ENCODE measurements at regions not wholly inside any gene's neighbourhood (a gene's known extent, or its start where the extent isn't known, plus 50 kb on each side); places are given as distances from the start of the nearest gene placed in this dataset.
"Not testable (repeated sequence)": the region's sequence is repeated elsewhere in the genome, so short reads cannot be mapped to it uniquely, and the experiment has no call there.

GRCh38 chr6:28683945-28684538 lies 158.4 kb downstream of the GPX5 start:
- Histone ChIP-seq H3K9me3 (no peaks in the 10 kb centered on the region), H3K4me1 (peaks cover 0 to 14% (median 3%) of the 10 kb centered on the region in 4 donors), H3K27me3 (peaks cover 0 to 85% (median 28%) of the 10 kb centered on the region in 3 donors), H3K4me3 (no peak overlapping the region), H3K27ac (no peak overlapping the region), H3K36me3 (no peaks in the 10 kb centered on the region)
- intact Hi-C loops (cut with DNase I; ENCODE audit: low total_unique reads): no loop called here
- peak in 1 of 2 donors; percentile 50 for DNase-seq
- WGBS, 5 donors: 32 to 62% (median 53%) methylated on average over 9 of the region's 9 CpGs
- TF ChIP-seq, protein P1, sequence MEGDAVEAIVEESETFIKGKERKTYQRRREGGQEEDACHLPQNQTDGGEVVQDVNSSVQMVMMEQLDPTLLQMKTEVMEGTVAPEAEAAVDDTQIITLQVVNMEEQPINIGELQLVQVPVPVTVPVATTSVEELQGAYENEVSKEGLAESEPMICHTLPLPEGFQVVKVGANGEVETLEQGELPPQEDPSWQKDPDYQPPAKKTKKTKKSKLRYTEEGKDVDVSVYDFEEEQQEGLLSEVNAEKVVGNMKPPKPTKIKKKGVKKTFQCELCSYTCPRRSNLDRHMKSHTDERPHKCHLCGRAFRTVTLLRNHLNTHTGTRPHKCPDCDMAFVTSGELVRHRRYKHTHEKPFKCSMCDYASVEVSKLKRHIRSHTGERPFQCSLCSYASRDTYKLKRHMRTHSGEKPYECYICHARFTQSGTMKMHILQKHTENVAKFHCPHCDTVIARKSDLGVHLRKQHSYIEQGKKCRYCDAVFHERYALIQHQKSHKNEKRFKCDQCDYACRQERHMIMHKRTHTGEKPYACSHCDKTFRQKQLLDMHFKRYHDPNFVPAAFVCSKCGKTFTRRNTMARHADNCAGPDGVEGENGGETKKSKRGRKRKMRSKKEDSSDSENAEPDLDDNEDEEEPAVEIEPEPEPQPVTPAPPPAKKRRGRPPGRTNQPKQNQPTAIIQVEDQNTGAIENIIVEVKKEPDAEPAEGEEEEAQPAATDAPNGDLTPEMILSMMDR (IDR thresholded peaks at IDR 0.05): peak in 3 of 7 experiments; percentile 6 to 26 (median 16)
- TF ChIP-seq EP300 (IDR thresholded peaks at IDR 0.05): no peak

- not testable (repeated sequence) for DNase-seq, H3K9me3 ChIP-seq, H3K4me3 ChIP-seq, H3K36me3 ChIP-seq, H3K27ac ChIP-seq
- Histone ChIP-seq H3K4me1 (peaks cover 0 to 14% (median 3%) of the 10 kb centered on the region in 4 donors), H3K27me3 (peaks cover 0 to 89% (median 25%) of the 10 kb centered on the region in 3 donors)
- intact Hi-C loops (cut with DNase I; ENCODE audit: low total_unique reads): loop anchor here (5.0 kb wide), 2 partner anchors 326 to 901 kb away; partner anchors contain the start of gene OR2H2
- 19 to 38% (median 27%) methylated on average over 3 of the region's 3 CpGs for WGBS, 5 donors
Observed at GRCh38 chr6:28685960-28686359, 160.3 kb downstream of the GPX5 start.

DNA sequence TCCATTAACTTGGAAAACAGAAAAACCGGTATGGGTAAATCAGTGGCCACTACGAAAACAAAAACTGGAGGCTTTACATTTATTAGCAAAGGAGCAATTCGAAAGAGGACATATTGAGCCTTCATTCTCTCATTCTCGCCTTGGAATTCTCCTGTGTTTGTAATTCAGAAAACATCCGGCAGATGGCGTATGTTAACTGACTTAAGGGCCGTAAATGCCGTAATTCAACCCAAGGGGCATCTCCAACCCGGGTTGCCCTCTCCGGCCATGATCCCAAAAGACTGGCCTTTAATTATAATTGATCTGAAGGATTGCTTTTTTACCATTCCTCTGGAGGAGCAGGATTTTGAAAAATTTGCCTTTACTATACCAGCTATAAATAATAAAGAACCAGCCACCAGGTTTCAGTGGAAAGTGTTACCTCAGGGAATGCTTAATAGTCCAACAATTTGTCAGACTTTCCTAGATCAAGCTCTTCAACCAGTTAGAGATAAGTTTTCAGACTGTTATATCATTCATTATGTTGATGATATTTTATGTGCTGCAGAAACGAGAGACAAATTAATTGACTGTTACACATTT lies 160.9 kb downstream of the GPX5 start:
- peak; percentile 30 to 82 for DNase-seq
- intact Hi-C loops (cut with DNase I; ENCODE audit: low total_unique reads): loop anchor here (5.0 kb wide), 2 partner anchors 326 to 901 kb away; partner anchors contain the start of gene OR2H2
- WGBS, 5 donors: 3 to 5% (median 3%) methylated on average over 11 of the region's 11 CpGs
- TF ChIP-seq, protein P1 (IDR thresholded peaks at IDR 0.05): peak in 5 of 7 experiments; percentile 54 to 81 (median 72)
- Histone ChIP-seq H3K4me1 (peaks cover 0 to 14% (median 3%) of the 10 kb centered on the region in 4 donors), H3K27me3 (peaks cover 0 to 95% (median 24%) of the 10 kb centered on the region in 3 donors)
- H3K9me3 ChIP-seq, H3K27ac ChIP-seq, H3K4me3 ChIP-seq, H3K36me3 ChIP-seq: not testable (repeated sequence)

GRCh38 chr6:28687309-28687981 lies 161.8 kb downstream of the GPX5 start:
- not testable (repeated sequence) for H3K9me3 ChIP-seq, H3K27ac ChIP-seq, H3K36me3 ChIP-seq, H3K4me3 ChIP-seq, DNase-seq
- Histone ChIP-seq H3K27me3 (peaks cover 0 to 95% (median 21%) of the 10 kb centered on the region in 3 donors), H3K4me1 (peaks cover 0 to 14% (median 3%) of the 10 kb centered on the region in 4 donors)
- intact Hi-C loops (cut with DNase I; ENCODE audit: low total_unique reads): loop anchor here (5.0 kb wide), 2 partner anchors 325 to 900 kb away; partner anchors contain the start of gene OR2H2
- WGBS, 5 donors: 30 to 45% (median 33%) methylated on average over 7 of the region's 7 CpGs

DNA sequence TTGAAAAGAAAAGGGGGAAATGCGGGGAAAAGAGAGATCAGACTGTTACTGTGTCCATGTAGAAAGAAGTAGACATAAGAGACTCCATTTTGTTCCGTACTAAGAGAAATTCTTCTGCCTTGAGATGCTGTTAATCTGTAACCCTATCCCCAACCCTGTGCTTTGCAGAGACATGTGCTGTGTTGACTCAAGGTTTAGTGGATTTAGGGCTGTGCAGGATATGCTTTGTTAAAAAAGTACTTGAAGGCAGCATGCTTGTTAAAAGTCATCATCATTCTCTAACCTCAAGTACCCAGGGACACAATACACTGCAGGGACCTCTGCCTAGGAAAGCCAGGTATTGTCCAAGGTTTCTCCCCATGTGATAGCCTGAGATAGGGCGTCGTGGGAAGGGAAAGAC lies 166.3 kb downstream of the GPX5 start:
- H3K36me3 ChIP-seq; intact Hi-C loops (cut with DNase I; ENCODE audit: low total_unique reads); H3K27ac ChIP-seq; DNase-seq; H3K9me3 ChIP-seq; H3K4me1 ChIP-seq; H3K4me3 ChIP-seq: not testable (repeated sequence)
- 22 to 40% (median 26%) methylated on average over 3 to 4 of the region's 4 CpGs for WGBS, 5 donors
- peaks cover 0 to 100% (median 30%) of the 10 kb centered on the region in 3 donors for H3K27me3 ChIP-seq

Data from stomach (tissue), 8 donors.